ENCODE measurements at regions not wholly inside any gene's neighbourhood (a gene's known extent, or its start where the extent isn't known, plus 50 kb on each side); places are given as distances from the start of the nearest gene placed in this dataset.

DNA sequence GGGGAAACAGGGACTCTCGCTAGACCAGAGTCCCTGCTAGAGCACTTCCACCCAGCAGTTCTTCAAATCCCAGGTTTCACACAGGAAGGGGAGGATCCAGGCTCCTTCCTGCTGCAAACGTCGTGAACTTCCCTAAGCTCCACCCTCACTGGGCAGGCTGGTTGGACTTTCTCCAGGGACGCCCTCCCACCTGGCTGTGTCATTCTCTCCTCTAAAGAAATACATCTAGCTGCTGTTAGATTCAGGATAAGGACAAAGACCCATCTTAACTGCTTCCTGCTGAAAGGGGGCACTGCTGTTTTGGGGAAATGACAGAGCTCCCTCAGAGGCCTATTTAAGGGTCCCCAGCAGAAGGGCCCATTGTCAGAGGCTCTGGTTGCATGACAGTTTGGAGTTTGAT, 230.7 kb downstream of the SEMA6A start:
- TF ChIP-seq, protein P1, sequence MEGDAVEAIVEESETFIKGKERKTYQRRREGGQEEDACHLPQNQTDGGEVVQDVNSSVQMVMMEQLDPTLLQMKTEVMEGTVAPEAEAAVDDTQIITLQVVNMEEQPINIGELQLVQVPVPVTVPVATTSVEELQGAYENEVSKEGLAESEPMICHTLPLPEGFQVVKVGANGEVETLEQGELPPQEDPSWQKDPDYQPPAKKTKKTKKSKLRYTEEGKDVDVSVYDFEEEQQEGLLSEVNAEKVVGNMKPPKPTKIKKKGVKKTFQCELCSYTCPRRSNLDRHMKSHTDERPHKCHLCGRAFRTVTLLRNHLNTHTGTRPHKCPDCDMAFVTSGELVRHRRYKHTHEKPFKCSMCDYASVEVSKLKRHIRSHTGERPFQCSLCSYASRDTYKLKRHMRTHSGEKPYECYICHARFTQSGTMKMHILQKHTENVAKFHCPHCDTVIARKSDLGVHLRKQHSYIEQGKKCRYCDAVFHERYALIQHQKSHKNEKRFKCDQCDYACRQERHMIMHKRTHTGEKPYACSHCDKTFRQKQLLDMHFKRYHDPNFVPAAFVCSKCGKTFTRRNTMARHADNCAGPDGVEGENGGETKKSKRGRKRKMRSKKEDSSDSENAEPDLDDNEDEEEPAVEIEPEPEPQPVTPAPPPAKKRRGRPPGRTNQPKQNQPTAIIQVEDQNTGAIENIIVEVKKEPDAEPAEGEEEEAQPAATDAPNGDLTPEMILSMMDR (IDR thresholded peaks at IDR 0.05; ENCODE audit: insufficient read depth, low read depth, low read length) = no peak
- TF ChIP-seq EZH2 (IDR thresholded peaks at IDR 0.05; ENCODE audit: insufficient read depth, low read length) = no peak

Data from astrocyte (in vitro differentiated cells and primary cell).